ENCODE measurements at regions not wholly inside any gene's neighbourhood (a gene's known extent, or its start where the extent isn't known, plus 50 kb on each side); places are given as distances from the start of the nearest gene placed in this dataset.

GRCh38 chr7:51700593-51701215 is 384.1 kb upstream of the COBL start:
- DNase-seq (ENCODE audit: low read depth), result no peak
- H3K4me3 ChIP-seq (replicated peaks; ENCODE audit: low read depth, low read length), result no peak overlapping the region
- TF ChIP-seq CTCF (IDR thresholded peaks at IDR 0.05; ENCODE audit: low read length, missing control alignments), result no peak

GRCh38 chr7:51693258-51693657 is 376.6 kb upstream of the COBL start:
- DNase-seq (ENCODE audit: low read depth), result no peak
- no peak for TF ChIP-seq CTCF (IDR thresholded peaks at IDR 0.05; ENCODE audit: low read length, missing control alignments)
- H3K4me3 ChIP-seq (replicated peaks; ENCODE audit: low read depth, low read length), result no peak overlapping the region

GRCh38 chr7:51689547-51689946 is 372.9 kb upstream of the COBL start:
- TF ChIP-seq CTCF (IDR thresholded peaks at IDR 0.05; ENCODE audit: low read length, missing control alignments), result no peak
- H3K4me3 ChIP-seq (replicated peaks; ENCODE audit: low read depth, low read length), result no peak overlapping the region
- DNase-seq (ENCODE audit: low read depth), result no peak

- DNase-seq (ENCODE audit: low read depth), result no peak
- no peak for TF ChIP-seq CTCF (IDR thresholded peaks at IDR 0.05; ENCODE audit: low read length, missing control alignments)
- no peak overlapping the region for H3K4me3 ChIP-seq (replicated peaks; ENCODE audit: low read depth, low read length)
These were observed 369.2 kb upstream of the COBL start for GRCh38 chr7:51685794-51686193.

GRCh38 chr7:51680594-51681399 is 364.2 kb upstream of the COBL start:
- TF ChIP-seq CTCF (IDR thresholded peaks at IDR 0.05; ENCODE audit: low read length, missing control alignments), result no peak
- no peak overlapping the region for H3K4me3 ChIP-seq (replicated peaks; ENCODE audit: low read depth, low read length)
- no peak for DNase-seq (ENCODE audit: low read depth)

GRCh38 chr7:51679358-51679757 is 362.7 kb upstream of the COBL start:
- TF ChIP-seq CTCF (IDR thresholded peaks at IDR 0.05; ENCODE audit: low read length, missing control alignments), result no peak
- DNase-seq (ENCODE audit: low read depth), result no peak
- no peak overlapping the region for H3K4me3 ChIP-seq (replicated peaks; ENCODE audit: low read depth, low read length)
